ENCODE measurements at regions not wholly inside any gene's neighbourhood (a gene's known extent, or its start where the extent isn't known, plus 50 kb on each side); places are given as distances from the start of the nearest gene placed in this dataset.
A peak's percentile ranks its signal among the peaks of the same experiment; 100 is the strongest.

DNA sequence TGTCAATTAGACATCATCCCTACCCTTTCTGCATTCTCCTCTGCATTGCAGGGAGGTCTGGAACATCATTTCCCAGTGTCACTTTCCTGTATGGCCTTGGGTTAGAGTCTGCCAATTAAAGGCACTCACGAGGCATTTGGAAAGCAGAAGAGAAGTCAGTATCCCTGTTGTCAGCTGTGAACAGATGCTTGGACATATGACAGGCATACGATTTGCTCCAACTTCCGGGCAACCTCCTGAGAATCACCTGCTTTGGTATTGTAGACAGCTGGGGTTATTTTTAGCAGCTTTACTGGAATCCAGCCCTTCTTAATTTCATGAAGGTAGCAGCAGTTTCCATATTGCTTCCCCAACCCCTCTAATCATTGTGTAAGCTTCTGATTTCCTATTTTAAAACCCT is 88.7 kb upstream of the DHRS4 start:
- DNase-seq (ENCODE audit: low read depth) = no peak
- TF ChIP-seq, protein P1, sequence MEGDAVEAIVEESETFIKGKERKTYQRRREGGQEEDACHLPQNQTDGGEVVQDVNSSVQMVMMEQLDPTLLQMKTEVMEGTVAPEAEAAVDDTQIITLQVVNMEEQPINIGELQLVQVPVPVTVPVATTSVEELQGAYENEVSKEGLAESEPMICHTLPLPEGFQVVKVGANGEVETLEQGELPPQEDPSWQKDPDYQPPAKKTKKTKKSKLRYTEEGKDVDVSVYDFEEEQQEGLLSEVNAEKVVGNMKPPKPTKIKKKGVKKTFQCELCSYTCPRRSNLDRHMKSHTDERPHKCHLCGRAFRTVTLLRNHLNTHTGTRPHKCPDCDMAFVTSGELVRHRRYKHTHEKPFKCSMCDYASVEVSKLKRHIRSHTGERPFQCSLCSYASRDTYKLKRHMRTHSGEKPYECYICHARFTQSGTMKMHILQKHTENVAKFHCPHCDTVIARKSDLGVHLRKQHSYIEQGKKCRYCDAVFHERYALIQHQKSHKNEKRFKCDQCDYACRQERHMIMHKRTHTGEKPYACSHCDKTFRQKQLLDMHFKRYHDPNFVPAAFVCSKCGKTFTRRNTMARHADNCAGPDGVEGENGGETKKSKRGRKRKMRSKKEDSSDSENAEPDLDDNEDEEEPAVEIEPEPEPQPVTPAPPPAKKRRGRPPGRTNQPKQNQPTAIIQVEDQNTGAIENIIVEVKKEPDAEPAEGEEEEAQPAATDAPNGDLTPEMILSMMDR (IDR thresholded peaks at IDR 0.05; ENCODE audit: insufficient read depth, low read length) = no peak
- no peak overlapping the region for H3K4me3 ChIP-seq (ENCODE audit: low read depth, low read length)

DNA sequence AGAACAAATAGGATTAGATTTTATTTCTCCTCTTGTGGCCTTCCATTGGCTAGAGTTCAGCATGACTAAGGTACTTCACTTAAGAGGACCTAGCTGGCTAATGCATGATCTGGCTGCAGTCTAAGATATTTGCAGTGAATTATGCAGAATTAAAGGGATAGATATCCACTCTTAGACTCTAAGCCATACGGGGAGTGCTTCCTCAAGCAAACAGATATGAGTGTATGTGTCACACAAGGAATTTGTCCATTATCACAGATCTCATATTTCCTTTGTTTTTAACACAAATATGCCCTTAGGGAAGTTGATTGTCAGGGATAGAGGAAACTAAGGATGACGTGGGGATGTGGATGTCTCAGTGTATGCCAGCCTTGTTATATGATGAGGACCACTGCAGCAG is 88.1 kb upstream of the DHRS4 start:
- no peak overlapping the region for H3K4me3 ChIP-seq (ENCODE audit: low read depth, low read length)
- TF ChIP-seq, protein P1 (IDR thresholded peaks at IDR 0.05; ENCODE audit: insufficient read depth, low read length) = no peak
- peak; percentile 8 for DNase-seq (ENCODE audit: low read depth)

DNA sequence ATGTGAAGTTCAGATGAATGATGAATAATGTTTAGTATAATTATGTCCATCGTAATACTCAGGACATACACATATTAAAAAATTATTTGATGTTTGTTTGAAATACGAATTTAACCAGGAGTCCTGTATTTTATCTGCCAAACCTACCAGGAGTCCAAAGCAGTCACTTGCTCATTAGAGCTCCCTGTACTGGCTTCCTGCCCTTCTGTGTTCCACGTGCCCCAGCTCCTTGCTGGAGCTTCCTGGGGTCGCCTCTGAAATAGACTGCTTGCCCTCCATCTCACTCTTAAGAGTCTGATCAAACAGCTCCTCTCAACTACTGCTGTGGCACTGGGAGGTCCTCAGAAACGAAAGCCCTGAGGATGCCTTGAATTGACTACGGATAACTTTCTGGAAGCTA is 87.3 kb upstream of the DHRS4 start:
- no peak overlapping the region for H3K4me3 ChIP-seq (ENCODE audit: low read depth, low read length)
- TF ChIP-seq, protein P1 (IDR thresholded peaks at IDR 0.05; ENCODE audit: insufficient read depth, low read length) = no peak
- DNase-seq (ENCODE audit: low read depth) = no peak

DNA sequence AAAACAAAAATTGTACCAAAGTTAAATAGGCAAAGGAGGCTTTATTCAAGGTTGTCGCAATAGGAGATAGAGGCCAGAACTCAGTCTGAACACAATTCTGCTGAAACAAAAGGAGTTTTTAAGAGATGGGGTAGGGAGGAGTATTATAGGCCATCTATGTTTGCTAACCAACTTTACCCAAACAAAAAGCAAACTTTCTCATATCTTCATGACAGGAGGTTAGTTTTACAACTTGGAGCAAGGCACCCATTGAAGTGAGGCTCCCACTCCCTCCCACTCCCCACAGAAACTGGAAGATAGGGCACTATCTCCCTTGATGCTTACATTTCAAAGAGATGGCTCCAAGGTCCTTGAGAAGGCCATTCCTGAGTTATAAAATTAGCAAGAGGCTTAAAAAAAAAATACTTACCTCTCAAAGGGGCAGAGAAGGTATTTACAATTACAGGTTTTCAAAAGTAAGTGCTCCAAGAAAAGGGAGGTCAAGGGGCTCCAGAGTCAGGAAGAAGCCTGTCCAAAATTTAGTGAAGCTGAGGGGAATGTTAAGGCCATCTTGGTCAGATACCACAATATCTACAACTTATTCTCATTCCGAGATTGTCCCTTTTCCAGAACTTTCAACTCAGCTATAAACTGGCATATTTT is 84.4 kb upstream of the DHRS4 start:
- TF ChIP-seq, protein P1 (IDR thresholded peaks at IDR 0.05; ENCODE audit: insufficient read depth, low read length) = no peak

DNA sequence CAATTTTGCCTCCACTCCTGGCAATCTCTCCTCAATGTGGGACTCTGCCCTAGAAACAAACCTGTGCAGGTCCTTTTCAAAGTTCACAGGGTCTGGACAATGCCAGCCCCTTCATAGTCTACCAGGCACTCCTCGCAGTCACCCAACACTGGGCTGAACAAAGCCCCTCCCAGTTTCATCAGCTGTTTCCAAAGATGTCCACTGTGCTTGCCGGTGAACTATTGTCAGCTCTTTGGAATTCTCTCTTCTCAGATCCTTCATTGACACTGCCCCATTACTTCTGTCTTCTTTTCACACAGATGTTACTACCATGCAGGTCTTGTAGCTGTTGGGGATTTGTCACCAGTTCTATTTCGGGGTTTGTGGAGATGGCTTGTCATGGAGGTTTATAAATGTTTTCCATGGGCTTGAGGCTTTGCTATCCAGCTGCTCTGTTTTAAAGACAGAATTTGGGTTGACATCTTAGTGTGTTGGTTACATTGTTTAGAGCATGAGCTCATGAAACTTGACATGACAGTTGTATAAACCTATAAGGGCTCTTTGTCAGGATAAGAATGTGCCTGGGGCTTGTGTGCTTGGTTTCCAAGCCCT is 77.3 kb upstream of the DHRS4 start:
- TF ChIP-seq, protein P1 (IDR thresholded peaks at IDR 0.05; ENCODE audit: insufficient read depth, low read length) = no peak
- H3K4me3 ChIP-seq (ENCODE audit: low read depth, low read length) = no peak overlapping the region
- DNase-seq (ENCODE audit: low read depth) = no peak

More for the DNA sequence above, 84.4 kb upstream of the DHRS4 start:
- no peak for DNase-seq (ENCODE audit: low read depth)
- no peak overlapping the region for H3K4me3 ChIP-seq (ENCODE audit: low read depth, low read length)

DNA sequence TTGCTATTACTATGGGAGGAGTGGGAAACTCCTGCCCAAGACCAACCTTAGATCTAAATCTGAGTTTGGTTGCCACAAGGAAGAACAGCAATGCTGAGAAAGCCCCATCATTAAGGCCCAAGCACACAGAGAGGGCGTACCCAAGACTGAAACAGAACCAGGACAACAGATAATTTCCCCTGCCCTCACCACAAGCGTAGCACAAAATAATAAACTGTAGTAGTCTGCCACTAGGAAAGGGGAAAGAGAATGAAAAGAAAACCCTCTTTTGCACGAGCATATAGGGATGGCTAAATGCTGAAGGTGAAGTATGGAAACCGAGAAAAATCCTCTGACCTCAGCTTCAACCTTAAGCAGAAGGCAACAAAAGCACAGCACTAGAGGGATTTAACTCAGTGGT is 76.5 kb upstream of the DHRS4 start:
- no peak for DNase-seq (ENCODE audit: low read depth)
- no peak overlapping the region for H3K4me3 ChIP-seq (ENCODE audit: low read depth, low read length)
- TF ChIP-seq, protein P1 (IDR thresholded peaks at IDR 0.05; ENCODE audit: insufficient read depth, low read length) = no peak

All from fibroblast of the aortic adventitia (primary cell).